H9 (cell line): ENCODE measurements at regions not wholly inside any gene's neighbourhood (a gene's known extent, or its start where the extent isn't known, plus 50 kb on each side); places are given as distances from the start of the nearest gene placed in this dataset.

Source experiments
- DNase-seq: peaks from one replicate; pipeline ENCODE4 v3.0.0-alpha.2; 2017
- H2AFZ ChIP-seq: one replicate; pipeline ENCODE4 v1.6.1; 2013; ENCODE audit warnings: mild to moderate bottlenecking, low read length, control low read depth, moderate library complexity
- H2AK5ac ChIP-seq: 2 replicates; pipeline ENCODE4 v1.6.1; 2013; ENCODE audit warnings: low read length, control low read depth, mixed read lengths; ENCODE audit not compliant: insufficient read length
- H2BK120ac ChIP-seq: one replicate; pipeline ENCODE4 v1.6.1; 2013; ENCODE audit warnings: low read depth, mild to moderate bottlenecking, low read length, control low read depth, inconsistent platforms; ENCODE audit not compliant: poor library complexity, severe bottlenecking
- H2BK12ac ChIP-seq: 2 replicates; pipeline ENCODE4 v1.6.1; 2013; ENCODE audit warnings: low read length, control low read depth, mixed read lengths, low read depth; ENCODE audit not compliant: insufficient read length
- H2BK15ac ChIP-seq: 2 replicates; pipeline ENCODE4 v1.6.1; 2013; ENCODE audit warnings: low read depth, low read length, control low read depth
- H2BK20ac ChIP-seq: one replicate; pipeline ENCODE4 v1.6.1; 2013; ENCODE audit warnings: low read depth, mild to moderate bottlenecking, low read length, control low read depth, inconsistent platforms; ENCODE audit not compliant: poor library complexity, severe bottlenecking
- H2BK5ac ChIP-seq: 2 replicates; pipeline ENCODE4 v1.6.1; 2013; ENCODE audit warnings: low read length, control low read depth, mixed read lengths; ENCODE audit not compliant: insufficient read length
- H3K14ac ChIP-seq: 2 replicates; pipeline ENCODE4 v1.6.1; 2013; ENCODE audit warnings: low read length, control low read depth; ENCODE audit not compliant: insufficient read depth
- H3K18ac ChIP-seq: 2 replicates; pipeline ENCODE4 v1.6.1; 2013; ENCODE audit warnings: low read depth, mild to moderate bottlenecking, mixed read lengths, low read length, control low read depth; ENCODE audit not compliant: insufficient read length
- H3K23ac ChIP-seq: 2 replicates; pipeline ENCODE4 v1.6.1; 2013; ENCODE audit warnings: low read length, control low read depth, mixed read lengths, low read depth; ENCODE audit not compliant: insufficient read length
- H3K23me2 ChIP-seq: 2 replicates; pipeline ENCODE4 v1.6.1; 2013; ENCODE audit warnings: low read depth, mild to moderate bottlenecking, mixed read lengths, low read length, control low read depth; ENCODE audit not compliant: insufficient read length, poor library complexity, severe bottlenecking
- H3K27ac ChIP-seq: 2 replicates; pipeline ENCODE4 v1.5.1; 2013; ENCODE audit warnings: low read length, control low read depth, mixed read lengths, low read depth; ENCODE audit not compliant: insufficient read length
- H3K27me3 ChIP-seq: 2 replicates; pipeline ENCODE4 v1.6.1; 2013; ENCODE audit warnings: low read length, control low read depth, inconsistent platforms; ENCODE audit not compliant: insufficient read depth
- H3K4ac ChIP-seq: 2 replicates; pipeline ENCODE4 v1.6.1; 2013; ENCODE audit warnings: low read depth, mild to moderate bottlenecking, control low read depth, inconsistent platforms, low read length, moderate library complexity
- H3K4me1 ChIP-seq: 2 replicates; pipeline ENCODE4 v1.6.1; 2013; ENCODE audit warnings: low read length, control low read depth, inconsistent platforms; ENCODE audit not compliant: insufficient read depth
- H3K4me2 ChIP-seq: 2 replicates; pipeline ENCODE4 v1.6.1; 2013; ENCODE audit warnings: low read length, control low read depth, mixed read lengths; ENCODE audit not compliant: insufficient read length, insufficient read depth
- H3K56ac ChIP-seq: 2 replicates; pipeline ENCODE4 v1.6.1; 2013; ENCODE audit warnings: low read depth, mild to moderate bottlenecking, mixed read lengths, low read length, control low read depth; ENCODE audit not compliant: insufficient read length
- H3K79me1 ChIP-seq: 2 replicates; pipeline ENCODE4 v1.6.1; 2013; ENCODE audit warnings: low read depth, mild to moderate bottlenecking, moderate library complexity, low read length, control low read depth, inconsistent platforms; ENCODE audit not compliant: insufficient read depth, poor library complexity, severe bottlenecking
- H3K79me2 ChIP-seq: 2 replicates; pipeline ENCODE4 v1.6.1; 2013; ENCODE audit warnings: low read length, control low read depth, inconsistent platforms; ENCODE audit not compliant: insufficient read depth
- H3K9ac ChIP-seq: 2 replicates; pipeline ENCODE4 v1.6.1; 2013; ENCODE audit warnings: low read length, control low read depth, mixed read lengths; ENCODE audit not compliant: insufficient read length; ENCODE audit errors: extremely low read depth
- H3K9me3 ChIP-seq: one replicate; pipeline ENCODE4 v1.6.1; 2013; ENCODE audit warnings: low read depth, low read length, inconsistent platforms; ENCODE audit not compliant: control insufficient read depth
- H3T11ph ChIP-seq: one replicate; pipeline ENCODE4 v1.6.1; 2013; ENCODE audit warnings: mild to moderate bottlenecking, low read length, control low read depth, inconsistent platforms
- H4K20me1 ChIP-seq: one replicate; pipeline ENCODE4 v1.6.1; 2013; ENCODE audit not compliant: control insufficient read depth, insufficient read length, insufficient read depth
- H4K5ac ChIP-seq: 2 replicates; pipeline ENCODE4 v1.6.1; 2013; ENCODE audit warnings: low read depth, mild to moderate bottlenecking, mixed read lengths, low read length, control low read depth; ENCODE audit not compliant: insufficient read length
- H4K8ac ChIP-seq: replicated peaks from 2 replicates; pipeline ENCODE4 v1.6.1; 2013; ENCODE audit warnings: low read length, control low read depth, mixed read lengths, low read depth; ENCODE audit not compliant: insufficient read length
- H4K91ac ChIP-seq: 2 replicates; pipeline ENCODE4 v1.6.1; 2013; ENCODE audit warnings: low read depth, mild to moderate bottlenecking, moderate library complexity, mixed read lengths, low read length, control low read depth; ENCODE audit not compliant: insufficient read length
- H3K27ac Mint-ChIP-seq, 3 experiments: 2 replicates in 2 of 3; 3 replicates in 1 of 3; pipeline ENCODE4 v1.8.0; 2020 to 2021; ENCODE audit warnings: mixed read lengths in 3 of 3, mild to moderate bottlenecking in 1 of 3, moderate library complexity in 1 of 3
- H3K27me3 Mint-ChIP-seq: 2 replicates; pipeline ENCODE4 v1.8.0; 2021; ENCODE audit warnings: low read depth, mild to moderate bottlenecking, moderate library complexity, mixed read lengths
- H3K36me3 Mint-ChIP-seq, 3 experiments: 2 replicates in 2 of 3; 3 replicates in 1 of 3; pipeline ENCODE4 v1.8.0; 2020 to 2021; ENCODE audit warnings: low read depth in 3 of 3, mixed read lengths in 3 of 3; ENCODE audit not compliant: insufficient read depth in 1 of 3
- H3K4me1 Mint-ChIP-seq, 2 experiments: 2 replicates each; pipeline ENCODE4 v1.8.0; 2020; ENCODE audit warnings: mixed read lengths in 2 of 2
- H3K4me3 Mint-ChIP-seq, 2 experiments: 2 replicates in 1 of 2; 3 replicates in 1 of 2; pipeline ENCODE4 v1.8.0; 2020 to 2021; ENCODE audit warnings: mild to moderate bottlenecking in 2 of 2, mixed read lengths in 2 of 2, moderate library complexity in 1 of 2
- H3K9me3 Mint-ChIP-seq, 2 experiments: 2 replicates in 1 of 2; 3 replicates in 1 of 2; pipeline ENCODE4 v1.8.0; 2020; ENCODE audit warnings: mild to moderate bottlenecking in 2 of 2, mixed read lengths in 2 of 2, moderate library complexity in 1 of 2
- CTCF ChIP-seq: fragments of 200-600 bp; sonication (generic); conservative IDR thresholded peaks from 3 replicates; pipeline ENCODE4 v1.8.0; 2021; ENCODE audit warnings: antibody characterized with exemption, mild to moderate bottlenecking
- WGBS: extraction: QIAGEN DNeasy Blood & Tissue Kit; methylation state at CpG from one replicate; pipeline ENCODE4 v1.1.7; 2013; ENCODE audit warnings: missing lambda C conversion rate, low lambda C conversion rate, mixed read lengths; ENCODE audit not compliant: insufficient read length; ENCODE audit errors: extremely low coverage; 5-methylcytosine and 5-hydroxymethylcytosine counted together

GRCh38 chr12:115630136-115630535, 647.4 kb downstream of the MED13L start:
- Mint-ChIP-seq H3K27me3 (no peaks in the 10 kb centered on the region; the same call in 1 of the 2 replicates), H3K9me3 (peaks cover under 1 to 4% of the 10 kb centered on the region in 2 experiments; a peak in 4 of 5 replicates), H3K4me1 (no peaks in the 10 kb centered on the region), H3K36me3 (peaks cover 0 to 3% (median 1%) of the 10 kb centered on the region in 3 experiments; a peak in 2 of 7 replicates), H3K4me3 (no peak overlapping the region), H3K27ac (no peak overlapping the region)
- Histone ChIP-seq H3K9ac (no peak overlapping the region), H3T11ph (no peak overlapping the region), H3K23me2 (no peaks in the 10 kb centered on the region), H3K27me3 (no peaks in the 10 kb centered on the region), H3K4me2 (no peak overlapping the region), H4K8ac (no peak overlapping the region), H2BK20ac (no peak overlapping the region), H3K14ac (no peak overlapping the region), H3K9me3 (peaks cover under 1% of the 10 kb centered on the region), H2AFZ (no peak overlapping the region), H2BK12ac (no peak overlapping the region), H4K91ac (no peak overlapping the region), H3K4ac (no peak overlapping the region), H3K27ac (no peak overlapping the region), H4K20me1 (no peaks in the 10 kb centered on the region), H2BK5ac (no peak overlapping the region), H2BK120ac (no peak overlapping the region), H3K56ac (no peak overlapping the region), H2BK15ac (no peak overlapping the region), H3K23ac (no peak overlapping the region), H3K79me2 (no peaks in the 10 kb centered on the region), H4K5ac (no peak overlapping the region), H3K18ac (no peak overlapping the region), H2AK5ac (no peak overlapping the region), H3K79me1 (no peaks in the 10 kb centered on the region), H3K4me1 (no peaks in the 10 kb centered on the region)
- TF ChIP-seq CTCF = no peak
- DNase-seq = no peak
- no CpG with 5 or more reads among the region's 8 CpGs for WGBS
